ENCODE measurements at regions not wholly inside any gene's neighbourhood (a gene's known extent, or its start where the extent isn't known, plus 50 kb on each side); places are given as distances from the start of the nearest gene placed in this dataset.

DNA sequence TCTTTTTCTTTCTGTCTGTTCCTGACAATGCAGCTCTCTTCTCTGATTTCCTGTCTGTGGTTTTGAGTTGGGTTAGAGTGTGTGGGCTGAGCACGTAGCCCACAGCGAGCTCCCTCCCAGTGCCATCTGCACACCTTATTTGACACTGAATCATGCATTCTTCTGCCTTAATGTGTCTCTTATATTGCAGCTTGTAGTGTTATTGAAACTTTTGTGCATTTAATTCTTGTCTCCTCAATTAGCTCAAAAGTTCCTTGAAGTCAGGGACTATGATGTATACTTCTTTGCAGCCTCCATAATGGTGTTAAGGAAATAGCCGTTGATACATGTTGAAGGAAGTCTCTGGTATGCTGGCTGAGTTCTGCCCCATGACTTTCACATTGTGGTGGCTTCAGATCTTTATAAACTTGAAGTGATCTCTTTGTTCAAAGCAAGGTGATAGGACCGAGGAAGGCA lies 576.2 kb upstream of the CLINT1 start:
- no peak for DNase-seq

DNA sequence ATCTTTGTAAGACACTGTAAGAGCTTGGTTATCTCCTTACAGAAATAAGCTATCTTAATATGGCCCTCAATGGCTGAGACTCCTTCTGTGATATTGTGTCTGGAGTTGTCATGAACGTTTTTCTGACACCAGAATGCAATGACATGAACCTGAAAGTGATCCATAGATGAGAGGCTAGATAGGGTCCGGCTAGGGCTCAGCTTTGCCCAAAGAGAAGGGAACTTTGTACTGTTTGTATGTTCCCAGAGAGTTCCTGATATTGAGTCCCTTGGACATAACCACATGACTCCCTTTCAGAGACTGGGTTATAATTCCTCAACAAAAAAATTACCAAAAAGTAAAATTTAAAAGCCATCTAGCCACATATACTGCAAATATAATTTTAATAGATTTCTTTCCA lies 575.8 kb upstream of the CLINT1 start:
- no peak for DNase-seq

DNA sequence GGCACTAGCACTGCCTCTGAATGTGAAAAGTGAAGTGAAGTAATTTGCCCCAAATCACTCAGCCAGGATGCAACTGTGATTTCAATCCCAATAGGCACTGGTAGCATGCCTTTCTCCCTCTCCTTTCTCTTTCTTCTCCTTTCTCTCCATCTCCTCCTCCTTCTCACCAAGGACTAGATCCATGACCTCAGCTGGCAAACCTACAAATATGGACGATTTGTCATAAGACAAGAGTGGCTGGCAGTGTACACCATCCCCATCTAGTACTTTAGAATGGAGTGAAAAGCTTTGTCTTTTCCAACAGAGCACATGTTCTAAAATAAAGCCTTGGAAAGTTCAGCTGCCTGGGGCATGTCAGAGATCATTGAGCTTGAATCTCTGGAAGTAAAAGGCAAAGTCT lies 574.7 kb upstream of the CLINT1 start:
- DNase-seq = no peak

DNA sequence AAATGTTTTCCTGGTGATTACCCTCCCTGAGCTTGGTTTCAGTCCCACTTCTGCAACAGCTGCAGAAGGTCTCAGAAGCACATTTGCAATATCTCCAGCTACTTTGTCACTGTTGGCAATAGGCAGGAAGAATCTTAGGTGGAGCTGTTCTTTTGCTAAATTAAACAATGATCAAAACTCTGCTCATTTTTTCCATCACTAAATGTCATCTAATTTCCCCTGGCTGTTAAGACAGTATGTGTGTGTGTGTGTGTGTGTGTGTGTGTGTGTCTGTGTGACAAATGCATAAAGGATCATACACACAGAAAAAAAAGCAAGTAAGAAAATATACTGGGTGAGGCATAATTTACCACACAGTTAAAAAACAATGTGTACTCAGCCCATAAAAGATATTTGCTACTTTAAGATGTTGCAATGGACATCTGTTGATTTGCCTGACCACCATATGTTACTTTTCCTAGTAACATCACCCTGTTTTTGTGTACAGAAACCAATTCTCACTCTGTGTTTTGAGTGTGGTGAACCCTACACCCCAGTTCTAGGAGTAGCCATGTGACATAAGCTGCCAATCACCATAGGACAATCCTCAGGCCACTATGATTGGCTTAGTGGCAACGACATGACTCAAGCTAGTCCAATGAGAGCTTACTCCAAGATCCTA lies 572.6 kb upstream of the CLINT1 start:
- no peak for DNase-seq

DNA sequence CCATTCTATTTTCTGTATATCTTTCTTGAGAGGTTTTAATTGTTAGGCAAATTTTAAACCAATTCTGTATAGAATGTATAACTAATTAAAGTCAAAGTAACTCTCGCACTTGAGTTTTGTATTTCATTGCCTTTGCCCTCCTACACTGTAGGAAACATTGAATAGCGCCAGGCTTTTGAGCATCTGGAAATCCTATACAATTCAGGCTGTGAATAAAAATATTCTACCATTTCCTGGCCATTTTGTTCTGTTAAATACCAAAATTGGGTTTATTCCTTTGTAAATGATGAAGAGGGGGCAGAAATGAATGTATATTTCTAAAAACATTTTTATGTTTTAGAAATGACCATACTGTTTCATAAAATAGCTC lies 571.8 kb upstream of the CLINT1 start:
- no peak for DNase-seq

DNA sequence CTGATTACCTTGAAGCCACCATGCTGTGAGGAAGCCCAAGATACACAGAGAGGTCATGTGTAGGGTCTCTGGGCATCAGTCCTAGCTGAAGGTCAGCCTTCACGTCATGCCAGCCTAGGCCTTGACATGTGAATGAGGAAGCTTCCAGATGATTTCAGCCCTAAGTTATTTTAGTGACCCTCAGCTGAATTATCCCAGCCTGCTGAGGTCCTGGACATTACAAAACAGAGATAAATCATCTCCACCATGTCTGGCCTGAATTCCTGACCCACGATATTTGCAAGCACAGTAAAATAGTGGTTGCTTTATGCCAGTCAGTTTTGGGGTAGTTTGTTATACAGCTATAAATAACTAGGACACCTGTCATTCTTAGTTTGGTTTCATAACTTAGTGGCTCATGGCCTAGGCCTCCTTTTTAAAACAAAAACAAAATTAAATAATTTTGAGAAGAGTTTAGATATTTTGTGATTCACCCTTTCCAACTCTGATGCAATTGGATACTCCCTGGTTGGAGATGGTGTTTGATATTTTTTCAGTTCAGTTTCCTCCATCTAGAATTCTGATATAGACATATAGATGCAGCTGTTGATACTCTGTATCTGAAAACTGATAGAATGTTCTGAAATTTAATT lies 571.3 kb upstream of the CLINT1 start:
- DNase-seq = no peak

DNA sequence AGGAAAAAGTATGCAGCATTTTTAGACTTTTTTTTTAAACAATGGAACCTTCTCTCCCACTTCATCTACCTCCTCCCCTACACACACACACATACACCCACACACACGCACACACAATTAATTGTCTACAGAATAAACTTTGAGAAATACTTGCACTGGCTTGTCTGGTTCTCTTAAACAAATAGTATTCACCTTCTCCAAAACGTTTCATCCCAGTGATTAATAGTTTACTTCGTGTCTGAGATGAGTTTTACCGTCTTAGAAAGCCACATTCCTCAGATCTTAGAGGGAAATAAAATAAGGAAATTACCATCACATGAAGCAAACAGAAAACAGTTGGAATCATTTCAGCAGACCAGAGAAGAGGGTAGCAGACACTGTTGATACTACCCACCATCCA lies 570.6 kb upstream of the CLINT1 start:
- no peak for DNase-seq

DNA sequence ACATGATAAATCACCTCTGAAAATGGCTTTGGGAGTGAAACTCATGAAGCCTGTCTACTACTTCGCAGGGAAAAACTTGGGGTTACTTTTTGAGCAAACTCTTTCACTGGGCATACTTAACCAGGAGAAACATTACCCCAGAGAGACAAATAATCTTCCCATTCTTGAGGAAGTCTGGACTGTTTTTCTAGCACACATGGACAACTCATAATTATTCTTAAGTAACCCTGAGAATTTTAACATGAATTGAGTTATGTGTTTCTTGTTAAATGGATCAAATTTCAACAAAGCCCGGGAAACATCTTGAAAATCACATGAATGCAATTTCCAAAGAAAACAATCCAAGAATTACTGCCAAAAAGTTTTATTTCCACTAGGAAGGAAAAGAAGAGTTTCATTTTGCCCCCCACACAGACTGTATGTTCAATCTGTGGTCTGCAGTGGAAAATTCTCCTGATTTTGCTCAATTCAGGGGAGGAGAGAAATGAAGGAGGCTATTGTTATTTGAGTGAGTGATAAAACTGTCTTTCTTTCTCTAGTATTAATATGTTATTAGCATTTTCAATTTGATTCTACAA lies 564.8 kb upstream of the CLINT1 start:
- no peak for DNase-seq

DNA sequence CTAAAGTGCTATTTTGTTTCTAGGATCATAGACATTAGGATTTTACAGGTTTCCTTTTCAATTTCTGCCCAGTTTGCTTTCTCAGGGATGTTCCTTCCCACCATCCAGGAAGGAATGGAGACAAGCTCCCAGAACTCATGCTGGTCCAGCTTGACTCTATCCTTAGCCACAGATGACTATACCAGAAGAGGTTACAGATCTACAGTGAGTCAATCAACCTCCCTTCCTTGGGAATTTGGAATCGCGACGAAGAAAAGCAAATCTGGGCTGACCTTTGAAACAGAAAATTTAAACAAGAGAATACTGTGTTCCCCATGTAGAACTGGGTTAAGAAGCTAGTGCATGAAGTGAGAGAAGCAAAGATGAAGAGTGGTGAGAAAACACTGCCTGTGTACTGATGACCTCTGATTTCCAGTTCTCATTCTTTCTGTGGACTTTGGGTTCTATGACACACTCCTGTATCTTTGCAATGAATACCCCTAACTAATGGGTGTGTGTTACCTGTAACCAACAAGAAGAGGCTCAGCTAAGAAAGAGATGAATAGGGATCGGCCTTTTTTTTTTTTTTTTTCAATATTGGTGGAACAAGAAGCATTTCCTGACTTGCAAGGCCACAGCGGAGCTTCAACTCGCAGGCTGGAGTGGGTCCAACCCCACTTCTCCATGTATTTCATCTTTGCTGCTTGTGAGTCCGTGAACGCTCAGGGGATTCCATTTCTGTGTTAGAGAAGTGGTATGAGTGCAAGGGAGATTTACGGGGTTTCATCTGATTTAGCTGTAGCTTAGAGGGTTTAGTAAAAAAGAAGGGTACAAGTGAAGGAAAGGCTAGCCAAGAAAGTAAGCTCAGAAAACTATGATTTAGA lies 563.9 kb upstream of the CLINT1 start:
- DNase-seq = no peak

DNA sequence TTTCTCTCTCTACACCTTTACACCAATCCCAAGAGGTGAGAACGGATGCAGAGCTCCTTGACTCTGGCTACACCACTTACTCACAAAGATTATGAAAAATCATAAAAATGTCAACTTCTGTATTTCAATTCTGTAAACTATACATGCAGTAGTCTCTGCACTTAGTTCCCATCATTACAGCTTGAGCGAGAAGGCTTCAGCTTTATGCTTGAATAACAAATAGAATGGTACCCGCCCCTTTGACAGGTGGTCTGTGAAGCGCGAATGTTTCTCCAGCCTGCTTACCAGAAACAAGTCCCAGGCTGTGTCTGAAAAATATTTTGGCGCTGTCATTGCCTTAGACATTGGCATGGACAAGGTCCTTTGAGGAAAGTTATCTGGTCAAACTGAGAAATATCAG lies 562.4 kb upstream of the CLINT1 start:
- no peak for DNase-seq

DNA sequence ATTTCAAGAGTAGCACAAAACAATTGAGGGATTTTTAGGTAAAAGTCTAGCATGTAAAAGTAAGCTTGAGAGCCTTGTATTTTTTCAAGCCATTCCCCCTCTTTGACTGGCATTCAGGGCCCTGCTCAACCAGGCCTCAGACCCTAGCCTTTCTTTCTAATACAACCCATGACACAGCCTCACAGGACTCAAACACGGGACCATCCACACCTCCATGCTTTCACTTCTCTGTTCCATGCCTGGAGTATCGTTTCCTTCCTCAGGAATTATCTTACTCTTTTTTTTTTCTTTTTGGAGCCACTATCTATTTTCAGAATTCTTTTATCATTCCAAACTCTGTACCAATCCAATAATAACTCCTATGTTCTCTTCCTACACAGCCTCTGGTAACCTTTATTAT lies 560.2 kb upstream of the CLINT1 start:
- DNase-seq = no peak

DNA sequence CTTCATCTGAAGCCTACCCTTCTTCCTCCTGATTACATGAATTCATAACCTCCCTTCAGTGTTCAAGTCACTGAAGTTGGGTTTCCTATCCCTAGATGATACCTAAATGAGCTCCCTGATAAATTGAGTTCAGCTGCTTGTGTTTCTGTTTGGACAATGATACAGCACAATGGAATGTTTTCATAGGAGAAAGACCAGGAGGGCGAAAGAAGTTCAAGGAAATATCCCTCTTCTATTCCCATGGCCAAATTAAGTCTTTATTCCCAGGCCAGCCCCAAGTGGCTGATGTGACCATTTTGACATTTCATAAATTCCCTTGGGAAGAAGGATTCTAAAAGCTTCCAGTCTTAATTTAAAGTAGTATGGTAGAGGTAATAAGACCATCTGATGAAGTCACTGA lies 555.8 kb upstream of the CLINT1 start:
- DNase-seq = no peak

DNA sequence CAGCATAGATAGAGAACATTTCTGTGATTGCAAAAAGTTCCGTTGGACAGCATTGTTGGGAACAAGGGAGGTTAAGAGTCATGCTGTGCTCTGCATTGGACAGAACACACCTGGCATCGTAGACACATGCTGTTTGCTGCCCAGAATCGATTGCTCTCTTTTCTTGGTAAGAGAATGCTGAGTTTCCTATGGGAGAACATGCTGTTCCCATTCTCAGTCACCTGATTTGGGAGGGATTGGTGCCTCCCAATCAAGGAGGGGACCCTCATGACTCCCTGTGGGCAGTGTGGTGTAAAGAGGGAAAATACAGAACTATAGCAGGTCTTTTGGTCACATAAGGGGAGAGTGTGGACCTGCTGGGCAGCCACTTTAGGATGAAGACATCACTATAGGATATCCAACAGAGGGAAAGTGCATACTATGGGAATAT lies 555.4 kb upstream of the CLINT1 start:
- DNase-seq = no peak

DNA sequence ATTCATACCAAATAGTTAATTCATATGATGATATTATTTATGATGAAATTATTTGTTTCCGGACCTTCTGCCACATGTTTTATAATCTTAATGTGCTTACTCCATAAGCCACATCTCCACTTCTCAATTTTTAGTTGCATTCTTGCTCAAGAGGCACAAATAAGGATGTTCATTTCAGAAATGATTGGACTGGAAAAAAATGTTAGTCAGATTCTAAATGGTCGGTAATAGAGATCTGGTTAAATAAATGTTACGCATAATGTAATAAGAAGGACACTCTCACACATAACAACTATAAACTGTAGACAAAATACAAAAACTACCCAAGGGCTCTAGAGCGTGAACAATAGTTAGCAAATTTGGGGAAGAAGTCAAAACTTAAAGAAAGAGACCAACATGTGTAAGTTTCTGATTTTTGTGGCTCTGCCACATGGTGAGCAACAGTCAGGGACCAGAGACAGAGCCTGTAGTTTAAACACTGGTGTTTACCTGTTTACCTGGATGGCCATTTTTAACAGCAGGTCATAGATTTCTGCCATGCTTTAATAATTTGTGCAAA lies 554.3 kb upstream of the CLINT1 start:
- no peak for DNase-seq

DNA sequence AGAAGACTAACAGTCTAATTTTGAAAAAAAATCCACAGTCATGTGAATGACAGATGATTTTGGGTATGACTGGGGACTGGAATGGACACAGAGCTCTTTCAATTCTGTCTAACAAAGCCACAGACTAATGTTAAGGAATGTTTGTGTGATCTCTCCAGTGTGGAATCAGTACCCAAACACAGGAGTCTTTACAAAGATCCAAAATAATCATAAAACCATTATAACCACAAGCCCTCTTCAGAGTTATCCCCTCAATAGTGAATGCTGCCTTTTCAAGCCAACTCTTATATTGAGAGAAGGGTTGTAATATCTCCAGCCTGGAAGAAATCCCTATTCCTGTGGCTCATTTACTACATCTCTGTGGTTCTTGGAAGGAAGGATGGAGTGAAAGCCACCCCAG lies 552.0 kb upstream of the CLINT1 start:
- DNase-seq = no peak

DNA sequence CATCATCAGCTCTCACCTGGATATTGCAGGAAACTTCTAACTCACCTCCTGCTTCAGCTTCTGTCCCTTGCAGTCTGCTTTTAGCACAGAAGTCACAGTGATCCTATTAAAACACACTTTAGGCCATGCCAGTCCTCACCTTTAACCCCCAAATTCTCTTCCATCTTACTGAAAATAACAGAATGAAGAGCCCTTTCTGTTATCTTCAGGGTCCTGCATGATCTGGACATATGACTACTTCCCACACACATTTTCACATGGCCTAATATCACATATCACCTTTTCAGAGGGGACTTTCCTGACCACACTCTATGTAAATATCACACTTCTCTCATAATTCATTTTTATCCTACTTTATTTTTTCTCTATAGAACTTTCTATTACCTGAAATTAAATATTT lies 550.6 kb upstream of the CLINT1 start:
- DNase-seq = no peak

DNA sequence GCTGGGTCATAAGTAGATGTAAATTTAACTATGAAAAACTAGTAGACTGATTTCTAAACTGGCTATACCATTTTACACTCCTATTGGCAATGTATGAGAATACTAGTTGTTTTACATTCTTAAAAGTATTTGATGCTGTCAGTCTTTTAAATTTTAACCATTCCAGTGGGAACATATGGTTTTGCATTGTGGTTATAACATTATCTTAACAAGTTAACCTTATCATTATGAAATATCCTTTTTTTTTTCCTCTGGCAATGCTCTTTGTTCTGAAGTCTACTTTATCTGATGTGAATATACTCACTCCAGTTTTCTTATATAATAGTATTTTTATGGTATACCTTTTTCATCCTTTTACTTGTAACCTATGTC lies 548.9 kb upstream of the CLINT1 start:
- no peak for DNase-seq

DNA sequence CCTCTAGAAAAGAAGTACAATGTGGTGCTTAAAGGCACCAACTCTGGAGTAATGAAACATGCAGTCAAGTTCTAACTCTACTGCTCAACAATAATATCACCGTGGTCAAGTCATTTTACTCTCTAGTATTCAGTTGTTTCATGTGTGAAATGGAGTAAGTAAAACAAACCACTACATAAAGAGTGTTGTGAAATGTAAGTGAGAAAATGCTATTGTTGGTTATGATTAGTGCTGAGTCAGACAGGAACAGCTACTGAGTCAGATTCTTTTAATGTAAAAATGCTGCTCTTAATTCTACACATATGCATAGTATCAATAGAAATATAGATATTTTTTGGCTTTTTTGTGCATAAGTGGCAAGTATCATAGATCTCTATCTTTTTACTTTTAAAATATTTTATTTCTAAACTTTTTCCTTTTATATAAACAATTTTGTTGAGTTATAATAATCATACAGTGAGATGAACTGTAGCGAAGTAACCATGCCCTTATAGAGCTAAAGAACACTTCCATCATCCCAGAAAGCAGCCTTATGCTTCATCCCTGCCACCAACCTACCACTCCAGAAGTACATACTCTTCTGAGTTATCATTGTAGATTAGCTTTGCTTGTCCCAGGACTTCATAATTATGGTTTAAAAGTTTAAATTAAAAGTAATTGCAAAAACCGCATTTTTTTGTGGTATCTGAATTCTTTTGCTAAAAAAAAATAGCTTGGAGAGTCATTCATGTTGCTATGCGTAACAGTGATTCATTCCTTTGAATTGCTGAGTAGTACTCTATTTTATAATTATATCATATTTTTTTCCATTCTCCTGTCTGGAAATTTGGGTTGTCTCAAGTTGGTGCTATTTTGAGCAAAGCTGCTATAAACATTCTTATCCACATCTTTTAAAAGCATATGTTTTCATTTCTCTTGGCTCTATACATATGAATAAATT lies 548.2 kb upstream of the CLINT1 start:
- DNase-seq = no peak

DNA sequence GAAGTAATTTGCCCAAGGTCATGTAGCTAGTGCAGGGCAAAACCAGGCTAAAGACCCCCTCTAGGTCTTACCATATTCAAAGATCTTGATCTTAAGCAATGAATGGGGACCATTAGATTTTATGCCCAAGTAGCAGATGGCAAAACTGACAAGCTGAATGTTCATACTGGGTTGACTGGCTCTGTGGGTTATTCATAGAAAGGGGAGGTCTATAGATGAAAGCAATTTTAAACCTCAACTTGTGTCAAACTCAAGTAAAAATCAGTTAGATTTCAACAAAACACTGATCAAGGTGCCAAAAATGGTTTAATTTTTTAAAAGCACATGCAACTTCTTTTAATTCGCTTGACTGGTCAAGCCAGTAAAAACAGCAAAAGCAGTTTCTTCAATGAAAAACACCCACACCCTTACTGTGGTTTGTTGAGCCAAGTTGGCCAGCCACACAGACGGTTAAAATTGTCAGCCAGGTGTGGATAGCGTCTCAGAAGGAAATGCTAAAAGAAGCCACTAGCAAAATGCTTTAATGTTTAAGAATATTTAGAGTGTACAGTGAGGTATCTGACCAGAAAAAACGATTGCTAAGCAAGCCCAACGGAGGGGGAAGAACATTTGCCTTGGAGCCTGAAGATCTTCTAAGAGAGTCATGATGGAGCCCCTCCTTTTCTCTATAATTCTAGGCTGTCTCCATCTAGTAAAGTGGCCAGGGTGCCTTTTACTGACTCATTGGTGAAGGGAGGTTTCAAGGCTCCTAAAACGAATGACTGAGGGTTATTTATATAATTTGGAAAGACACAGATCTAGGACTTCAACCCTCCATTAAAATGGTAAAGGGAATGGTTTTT lies 539.6 kb upstream of the CLINT1 start:
- no peak for DNase-seq

DNA sequence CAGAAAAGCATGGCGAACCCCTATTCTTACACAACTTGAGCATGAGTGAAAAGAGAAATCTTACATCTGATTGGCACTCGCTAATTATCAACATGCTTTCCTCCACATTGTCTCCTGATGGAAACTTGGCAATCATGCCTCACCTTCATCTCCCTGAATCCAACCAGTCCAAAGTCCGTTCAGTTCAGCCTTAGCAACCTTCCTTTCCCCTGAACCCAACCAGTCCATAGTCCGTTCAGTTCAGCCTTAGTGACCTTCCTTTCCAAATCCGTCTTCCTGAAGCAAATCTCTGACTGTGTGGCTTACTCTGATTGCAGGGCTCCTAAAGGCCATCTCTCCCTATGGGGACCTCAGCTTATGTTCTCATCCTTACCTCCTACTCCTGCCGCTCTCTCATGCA lies 538.3 kb upstream of the CLINT1 start:
- DNase-seq = no peak

DNA sequence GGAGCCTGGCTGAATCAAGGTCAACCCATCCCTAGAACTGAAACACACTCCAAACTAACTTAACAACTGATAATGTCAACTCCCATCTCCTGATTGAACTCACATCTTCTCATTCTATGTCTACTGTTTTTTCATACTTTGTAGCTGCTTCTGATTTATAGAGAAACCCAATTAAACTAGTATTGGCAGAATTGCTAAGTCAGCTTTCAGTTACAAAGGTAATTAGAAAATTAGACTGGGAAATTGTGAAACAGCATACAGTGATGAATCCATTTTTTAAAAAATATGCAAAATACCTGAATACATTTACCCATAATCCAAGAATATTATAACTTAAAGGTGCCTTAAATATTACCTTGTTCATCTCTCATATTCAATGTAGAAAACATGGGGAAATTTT lies 535.2 kb upstream of the CLINT1 start:
- DNase-seq = no peak
